ENCODE measurements at regions not wholly inside any gene's neighbourhood (a gene's known extent, or its start where the extent isn't known, plus 50 kb on each side); places are given as distances from the start of the nearest gene placed in this dataset.

GRCh38 chr4:24126776-24127175 is 236.9 kb upstream of the PPARGC1A start:
- TF ChIP-seq, protein P1, sequence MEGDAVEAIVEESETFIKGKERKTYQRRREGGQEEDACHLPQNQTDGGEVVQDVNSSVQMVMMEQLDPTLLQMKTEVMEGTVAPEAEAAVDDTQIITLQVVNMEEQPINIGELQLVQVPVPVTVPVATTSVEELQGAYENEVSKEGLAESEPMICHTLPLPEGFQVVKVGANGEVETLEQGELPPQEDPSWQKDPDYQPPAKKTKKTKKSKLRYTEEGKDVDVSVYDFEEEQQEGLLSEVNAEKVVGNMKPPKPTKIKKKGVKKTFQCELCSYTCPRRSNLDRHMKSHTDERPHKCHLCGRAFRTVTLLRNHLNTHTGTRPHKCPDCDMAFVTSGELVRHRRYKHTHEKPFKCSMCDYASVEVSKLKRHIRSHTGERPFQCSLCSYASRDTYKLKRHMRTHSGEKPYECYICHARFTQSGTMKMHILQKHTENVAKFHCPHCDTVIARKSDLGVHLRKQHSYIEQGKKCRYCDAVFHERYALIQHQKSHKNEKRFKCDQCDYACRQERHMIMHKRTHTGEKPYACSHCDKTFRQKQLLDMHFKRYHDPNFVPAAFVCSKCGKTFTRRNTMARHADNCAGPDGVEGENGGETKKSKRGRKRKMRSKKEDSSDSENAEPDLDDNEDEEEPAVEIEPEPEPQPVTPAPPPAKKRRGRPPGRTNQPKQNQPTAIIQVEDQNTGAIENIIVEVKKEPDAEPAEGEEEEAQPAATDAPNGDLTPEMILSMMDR (IDR thresholded peaks at IDR 0.05; ENCODE audit: low read depth, low read length), result no peak

GRCh38 chr4:24121395-24122175 is 231.7 kb upstream of the PPARGC1A start:
- TF ChIP-seq, protein P1 (IDR thresholded peaks at IDR 0.05; ENCODE audit: low read depth, low read length), result no peak
- DNase-seq (ENCODE audit: extremely low read depth, low read depth), result no peak

More at GRCh38 chr4:24126776-24127175, 236.9 kb upstream of the PPARGC1A start:
- no peak for DNase-seq (ENCODE audit: extremely low read depth, low read depth)

- TF ChIP-seq, protein P1 (IDR thresholded peaks at IDR 0.05; ENCODE audit: low read depth, low read length), result no peak
- DNase-seq (ENCODE audit: extremely low read depth, low read depth), result no peak
These were observed 228.1 kb upstream of the PPARGC1A start for GRCh38 chr4:24117975-24118374.

DNA sequence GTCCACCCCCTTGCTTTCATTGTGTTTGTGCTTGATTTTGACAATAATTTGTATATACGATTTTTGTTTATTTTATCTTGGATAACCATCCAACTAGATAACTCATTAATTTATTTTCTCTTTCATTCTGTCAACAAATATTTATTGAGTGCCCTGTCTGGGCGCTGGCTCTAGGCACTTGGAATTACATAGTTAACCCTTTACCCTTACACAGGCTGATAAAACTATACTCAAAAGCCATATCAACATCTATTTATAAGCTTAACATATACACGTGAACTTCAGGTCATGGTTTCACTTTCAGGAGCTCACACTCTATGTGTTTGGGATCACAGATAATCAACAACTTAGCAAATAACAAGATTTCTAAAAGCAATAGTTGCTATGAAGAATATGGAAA is 226.3 kb upstream of the PPARGC1A start:
- TF ChIP-seq, protein P1 (IDR thresholded peaks at IDR 0.05; ENCODE audit: low read depth, low read length), result no peak

DNA sequence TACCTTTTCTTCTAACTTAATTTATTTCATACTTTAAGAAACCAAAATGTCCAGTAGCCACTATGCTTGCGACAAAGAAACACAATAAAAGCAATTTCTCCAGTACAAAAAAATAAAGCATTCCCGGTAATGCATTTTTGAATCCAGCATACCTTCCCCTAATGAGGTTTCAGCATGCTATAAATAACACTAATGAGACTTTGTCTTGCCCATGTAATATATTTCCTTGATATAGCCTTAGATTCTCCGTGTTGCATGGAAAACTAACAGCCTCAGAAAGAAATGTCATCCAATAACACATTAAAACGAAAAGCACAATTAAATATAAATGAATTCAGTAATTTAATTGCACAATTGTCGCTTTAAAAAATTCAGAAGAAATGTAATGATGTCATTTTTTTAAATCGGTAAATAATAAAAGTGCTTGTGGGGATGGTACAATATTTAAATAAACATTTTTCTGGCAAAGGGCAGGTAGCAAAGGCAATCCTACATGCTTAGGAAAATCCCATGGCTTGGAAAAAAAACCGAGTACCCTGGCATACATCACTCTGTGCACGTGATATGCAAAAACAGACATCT is 225.2 kb upstream of the PPARGC1A start:
- no peak for DNase-seq (ENCODE audit: extremely low read depth, low read depth)
- TF ChIP-seq, protein P1 (IDR thresholded peaks at IDR 0.05; ENCODE audit: low read depth, low read length), result no peak

More for the DNA sequence above, 226.3 kb upstream of the PPARGC1A start:
- no peak for DNase-seq (ENCODE audit: extremely low read depth, low read depth)

DNA sequence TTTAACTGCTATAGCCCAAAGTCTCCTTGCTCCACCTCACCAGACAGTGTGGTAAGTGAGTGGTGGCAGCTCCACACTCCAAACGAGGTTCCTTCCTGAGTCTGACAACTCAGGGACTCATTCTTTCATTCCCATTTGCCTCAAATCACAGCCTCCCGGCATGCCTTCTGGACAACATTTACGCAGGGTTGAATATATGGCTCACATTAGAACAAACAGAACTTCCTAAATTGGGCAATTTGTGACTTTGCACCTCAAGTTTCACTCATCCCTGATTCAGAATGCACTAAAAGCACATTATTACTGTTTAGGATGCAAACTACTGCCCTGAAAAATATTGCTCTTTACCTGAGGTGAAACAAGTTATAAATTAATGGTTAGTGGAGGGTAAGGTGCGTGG is 224.6 kb upstream of the PPARGC1A start:
- DNase-seq (ENCODE audit: extremely low read depth, low read depth), result no peak
- TF ChIP-seq, protein P1 (IDR thresholded peaks at IDR 0.05; ENCODE audit: low read depth, low read length), result no peak

DNA sequence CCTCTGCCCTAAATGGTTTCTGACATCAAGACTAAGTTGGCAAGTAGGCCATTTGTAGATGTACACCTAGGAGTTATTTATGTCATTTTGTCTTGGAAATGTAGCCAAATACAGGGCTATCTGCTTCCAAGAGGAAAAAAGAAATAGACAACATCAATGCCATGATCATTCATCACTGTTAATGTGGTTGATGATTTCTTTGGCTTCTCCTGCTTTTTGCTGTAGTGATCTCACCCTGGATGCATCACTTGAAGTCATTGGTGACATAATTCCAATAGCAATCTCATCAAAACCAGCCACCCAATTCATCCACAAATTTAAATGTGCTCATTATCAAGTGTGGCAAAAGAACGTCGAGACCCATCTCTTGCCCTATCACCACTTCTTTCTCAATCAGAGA is 222.6 kb upstream of the PPARGC1A start:
- TF ChIP-seq, protein P1 (IDR thresholded peaks at IDR 0.05; ENCODE audit: low read depth, low read length), result no peak
- no peak for DNase-seq (ENCODE audit: extremely low read depth, low read depth)
